ENCODE measurements at regions not wholly inside any gene's neighbourhood (a gene's known extent, or its start where the extent isn't known, plus 50 kb on each side); places are given as distances from the start of the nearest gene placed in this dataset.

GRCh38 chr22:26853071-26853470 is 195.7 kb downstream of the MIAT start:
- H3K4me3 ChIP-seq: no peak overlapping the region
- no peak for TF ChIP-seq CTCF (IDR thresholded peaks at IDR 0.05)
- H3K9me3 ChIP-seq: no peaks in the 10 kb centered on the region
- H3K27me3 ChIP-seq: no peaks in the 10 kb centered on the region
- no peak for DNase-seq (ENCODE audit: low spot score in 2 of 2)
- intact Hi-C loops (cut with DNase I): no loop called here
- no peaks in the 10 kb centered on the region for H3K36me3 ChIP-seq
- no peak overlapping the region for H3K27ac ChIP-seq
- peaks cover 0 to 8% of the 10 kb centered on the region in 2 donors for H3K4me1 ChIP-seq

DNA sequence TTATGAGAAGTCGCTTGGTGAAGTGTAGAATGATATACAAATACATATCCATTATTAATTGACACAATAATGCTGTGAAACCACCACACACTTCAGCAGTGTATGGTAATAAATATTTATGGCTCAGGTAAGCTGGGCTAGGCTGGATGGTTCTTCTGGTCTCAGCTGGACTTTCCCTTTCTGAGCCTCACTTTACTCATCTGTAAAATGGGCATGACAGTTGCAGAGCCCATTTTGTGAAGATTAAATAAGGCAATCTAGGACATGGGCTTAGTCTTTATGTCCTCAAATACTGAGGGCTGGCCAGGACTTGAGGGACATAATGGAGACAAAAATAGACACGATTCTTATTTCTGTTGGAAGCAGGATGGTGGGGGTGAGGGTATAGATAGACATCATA is 196.1 kb downstream of the MIAT start:
- intact Hi-C loops (cut with DNase I): no loop called here
- no peaks in the 10 kb centered on the region for H3K9me3 ChIP-seq

DNA sequence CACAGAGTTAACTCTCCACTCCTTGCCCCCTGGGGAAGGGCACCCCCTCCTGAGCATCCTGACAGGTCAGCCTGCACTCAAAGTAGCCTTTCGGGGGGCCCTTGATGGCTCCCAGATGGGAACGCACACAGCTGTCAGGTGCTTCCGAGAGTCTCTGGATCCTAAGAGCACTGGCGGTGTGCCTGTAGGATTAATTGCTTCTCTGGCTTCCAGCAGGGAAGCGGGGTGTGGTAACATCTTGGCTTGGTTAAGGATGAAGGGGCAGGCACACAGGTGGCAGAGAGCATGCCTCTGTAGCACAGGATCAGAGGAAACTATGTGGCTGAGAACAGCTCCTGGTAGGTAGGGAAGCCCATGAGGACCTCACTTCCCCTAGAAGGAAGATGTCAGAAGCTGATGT is 199.8 kb downstream of the MIAT start:
- no peaks in the 10 kb centered on the region for H3K27me3 ChIP-seq
- no peaks in the 10 kb centered on the region for H3K9me3 ChIP-seq
- no peak overlapping the region for H3K4me3 ChIP-seq
- DNase-seq (ENCODE audit: low spot score in 2 of 2): no peak
- H3K27ac ChIP-seq: no peak overlapping the region
- intact Hi-C loops (cut with DNase I): no loop called here
- H3K4me1 ChIP-seq: no peaks in the 10 kb centered on the region
- no peaks in the 10 kb centered on the region for H3K36me3 ChIP-seq
- no peak for TF ChIP-seq CTCF (IDR thresholded peaks at IDR 0.05)

More for the DNA sequence above, 196.1 kb downstream of the MIAT start:
- DNase-seq (ENCODE audit: low spot score in 2 of 2): no peak
- Histone ChIP-seq H3K36me3 (no peaks in the 10 kb centered on the region), H3K4me3 (no peak overlapping the region), H3K4me1 (peaks cover 0 to 4% of the 10 kb centered on the region in 2 donors), H3K27me3 (no peaks in the 10 kb centered on the region), H3K27ac (no peak overlapping the region)
- TF ChIP-seq CTCF (IDR thresholded peaks at IDR 0.05): no peak

GRCh38 chr22:26860301-26860700 is 202.9 kb downstream of the MIAT start:
- Histone ChIP-seq H3K27ac (no peak overlapping the region), H3K4me1 (no peaks in the 10 kb centered on the region), H3K36me3 (no peaks in the 10 kb centered on the region), H3K9me3 (no peaks in the 10 kb centered on the region), H3K27me3 (no peaks in the 10 kb centered on the region), H3K4me3 (no peak overlapping the region)
- no peak for TF ChIP-seq CTCF (IDR thresholded peaks at IDR 0.05)
- intact Hi-C loops (cut with DNase I): no loop called here
- DNase-seq (ENCODE audit: low spot score in 2 of 2): no peak

DNA sequence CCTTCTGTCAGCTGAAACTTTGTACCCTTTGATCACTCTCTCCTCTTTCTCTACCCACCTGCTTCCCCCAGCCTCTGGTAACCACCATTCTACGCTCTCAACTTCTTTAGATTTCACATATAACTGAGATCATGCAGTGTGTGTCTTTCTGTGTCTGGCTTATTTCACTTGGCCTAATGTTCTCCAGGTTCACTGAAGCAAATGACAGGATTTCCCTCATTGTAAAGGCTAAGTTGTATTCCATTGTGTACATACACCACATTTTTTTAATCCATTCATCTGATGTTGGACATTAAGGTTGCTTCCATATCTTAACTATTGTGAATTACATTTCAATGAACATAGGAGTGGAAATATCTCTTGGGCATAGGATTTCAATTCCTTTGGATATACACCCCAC is 207.6 kb downstream of the MIAT start:
- TF ChIP-seq CTCF (IDR thresholded peaks at IDR 0.05): no peak
- no peaks in the 10 kb centered on the region for H3K36me3 ChIP-seq
- H3K27me3 ChIP-seq: no peaks in the 10 kb centered on the region
- intact Hi-C loops (cut with DNase I): no loop called here
- no peak for DNase-seq (ENCODE audit: low spot score in 2 of 2)
- H3K27ac ChIP-seq: no peak overlapping the region
- H3K4me1 ChIP-seq: no peaks in the 10 kb centered on the region
- no peak overlapping the region for H3K4me3 ChIP-seq
- no peaks in the 10 kb centered on the region for H3K9me3 ChIP-seq

- intact Hi-C loops (cut with DNase I): loop anchor here (10.0 kb wide), 1 partner anchor 631 kb away; no protein-coding TSS in a partner anchor
- H3K4me1 ChIP-seq: peaks cover 0 to 38% of the 10 kb centered on the region in 2 donors
These were observed 226.0 kb downstream of the MIAT start for GRCh38 chr22:26883393-26883792.

More at GRCh38 chr22:26883393-26883792, 226.0 kb downstream of the MIAT start:
- Histone ChIP-seq H3K9me3 (no peaks in the 10 kb centered on the region), H3K36me3 (no peaks in the 10 kb centered on the region), H3K27me3 (no peaks in the 10 kb centered on the region), H3K4me3 (no peak overlapping the region), H3K27ac (no peak overlapping the region)
- TF ChIP-seq CTCF (IDR thresholded peaks at IDR 0.05): no peak
- DNase-seq (ENCODE audit: low spot score in 2 of 2): no peak
